H1 (cell line): ENCODE measurements at regions not wholly inside any gene's neighbourhood (a gene's known extent, or its start where the extent isn't known, plus 50 kb on each side); places are given as distances from the start of the nearest gene placed in this dataset.

Experiments used
- BACH1 ChIP-seq: IDR thresholded peaks from 2 replicates; pipeline ENCODE4 v1.6.1; 2012; ENCODE audit warnings: low read length, improper control_type of control experiment
- BRCA1 ChIP-seq: IDR thresholded peaks from 2 replicates; pipeline ENCODE4 v1.6.1; 2012; ENCODE audit warnings: low read depth, low read length, improper control_type of control experiment
- CTCF ChIP-seq, 3 experiments: IDR thresholded peaks; 1 replicate in 2 of 3; 2 replicates in 1 of 3; pipeline versions ENCODE4 v1.5.1 to v1.6.1; 2011; ENCODE audit warnings: low read length in 3 of 3, mild to moderate bottlenecking in 3 of 3, inconsistent platforms in 2 of 3, low read depth in 1 of 3, moderate library complexity in 1 of 3; ENCODE audit not compliant: insufficient read depth in 1 of 3; ENCODE audit errors: control extremely low read depth in 1 of 3
- EP300 ChIP-seq, 2 experiments: IDR thresholded peaks; 1 replicate in 1 of 2; 2 replicates in 1 of 2; pipeline ENCODE4 v1.6.1; 2011 to 2012; ENCODE audit warnings: low read depth in 2 of 2, low read length in 2 of 2, mild to moderate bottlenecking in 2 of 2, borderline replicate concordance in 1 of 2, inconsistent platforms in 1 of 2, moderate library complexity in 1 of 2
- FOSL1 ChIP-seq: IDR thresholded peaks from 2 replicates; pipeline ENCODE4 v1.6.1; 2011; ENCODE audit warnings: mild to moderate bottlenecking, low read depth, low read length, moderate library complexity; ENCODE audit not compliant: insufficient read depth
- JUN ChIP-seq: IDR thresholded peaks from 2 replicates; pipeline ENCODE4 v1.6.1; 2011; ENCODE audit warnings: low read depth, mild to moderate bottlenecking, improper control_type of control experiment, low read length
- KDM4A ChIP-seq: IDR thresholded peaks from one replicate; pipeline ENCODE4 v1.7.1; 2012; ENCODE audit warnings: low read depth, mild to moderate bottlenecking, moderate library complexity, low read length, inconsistent platforms; ENCODE audit not compliant: severe bottlenecking
- MAFK ChIP-seq: IDR thresholded peaks from 2 replicates; pipeline ENCODE4 v1.6.1; 2012; ENCODE audit warnings: low read depth, mild to moderate bottlenecking, improper control_type of control experiment, low read length
- PHF8 ChIP-seq: fragments of 200-600 bp; sonication (generic); conservative IDR thresholded peaks from 2 replicates; pipeline ENCODE4 v1.7.1; 2012; ENCODE audit warnings: low read depth, mild to moderate bottlenecking, inconsistent platforms, low read length, moderate library complexity
- POLR2AphosphoS5 ChIP-seq: IDR thresholded peaks from 2 replicates; pipeline ENCODE4 v1.6.1; 2011; ENCODE audit warnings: low read depth, low read length
- RBBP5 ChIP-seq: IDR thresholded peaks from 2 replicates; pipeline ENCODE4 v1.7.1; 2012; ENCODE audit warnings: low read depth, mild to moderate bottlenecking, inconsistent platforms, low read length, moderate library complexity, borderline replicate concordance

DNA sequence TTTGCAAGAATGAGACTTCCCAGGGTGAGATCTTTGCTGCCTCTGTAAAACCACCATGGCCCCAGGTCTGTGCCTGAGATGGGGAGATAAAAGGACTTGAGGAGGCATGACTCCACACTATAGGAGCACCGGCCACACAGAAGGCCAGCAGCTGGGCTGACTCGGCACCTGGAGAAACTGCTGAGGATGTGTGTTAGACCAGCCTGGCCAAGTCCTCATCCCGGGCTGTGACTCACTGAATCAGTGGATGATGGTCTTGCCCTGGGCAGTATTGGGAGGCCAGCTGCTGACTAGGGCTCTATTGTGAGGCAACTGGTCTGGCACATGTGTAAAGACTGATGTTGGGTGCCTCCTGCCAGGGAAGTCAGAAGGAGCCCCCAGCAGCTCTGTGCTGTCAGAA is 286.2 kb downstream of the ACTL7B start (continued):
- TF ChIP-seq POLR2AphosphoS5 (no peak), EP300 (IDR thresholded peaks at IDR 0.05; ENCODE audit: borderline replicate concordance in 1 of 2, low read depth in 2 of 2, low read length in 2 of 2) (no peak), JUN (no peak), BACH1 (peak; percentile 76; the same call in 1 of the 2 replicates), FOSL1 (no peak), RBBP5 (no peak), PHF8 (no peak), MAFK (peak; percentile 39; the same call in 1 of the 2 replicates), BRCA1 (no peak), CTCF (IDR thresholded peaks at IDR 0.05; ENCODE audit: control extremely low read depth in 1 of 3, insufficient read depth in 1 of 3, low read depth in 1 of 3, low read length in 3 of 3) (no peak), KDM4A (no peak)
